ENCODE measurements at regions not wholly inside any gene's neighbourhood (a gene's known extent, or its start where the extent isn't known, plus 50 kb on each side); places are given as distances from the start of the nearest gene placed in this dataset.

GRCh38 chr5:173741087-173741486, 124.6 kb upstream of the BOD1 start:
- Histone ChIP-seq H3K27ac (no peak overlapping the region), H3K27me3 (no peaks in the 10 kb centered on the region), H3K9me3 (no peaks in the 10 kb centered on the region), H3K4me3 (no peak overlapping the region), H3K4me1 (peaks cover 0 to 15% of the 10 kb centered on the region in 2 donors), H3K36me3 (no peaks in the 10 kb centered on the region)
- ATAC-seq (no peak), DNase-seq (no peak)
- no peak for TF ChIP-seq CTCF (IDR thresholded peaks at IDR 0.05)
- intact Hi-C loops (cut with DNase I) = no loop called here

- no peak overlapping the region for H3K4me3 ChIP-seq
- intact Hi-C loops (cut with DNase I) = no loop called here
- peaks cover 0 to 15% of the 10 kb centered on the region in 2 donors for H3K4me1 ChIP-seq
- H3K27ac ChIP-seq = no peak overlapping the region
- no peak for TF ChIP-seq CTCF (IDR thresholded peaks at IDR 0.05)
- DNase-seq (no peak), ATAC-seq (peak; percentile 30)
- no peaks in the 10 kb centered on the region for H3K36me3 ChIP-seq
- no peaks in the 10 kb centered on the region for H3K9me3 ChIP-seq
- H3K27me3 ChIP-seq = no peaks in the 10 kb centered on the region
These were observed 125.4 kb upstream of the BOD1 start for GRCh38 chr5:173741729-173742431.

- Histone ChIP-seq H3K36me3 (no peaks in the 10 kb centered on the region), H3K27me3 (no peaks in the 10 kb centered on the region), H3K4me3 (no peak overlapping the region), H3K4me1 (peaks cover 0 to 15% of the 10 kb centered on the region in 2 donors), H3K27ac (no peak overlapping the region), H3K9me3 (no peaks in the 10 kb centered on the region)
- no peak for TF ChIP-seq CTCF (IDR thresholded peaks at IDR 0.05)
- intact Hi-C loops (cut with DNase I) = no loop called here
- ATAC-seq (no peak), DNase-seq (no peak)
These were observed 126.0 kb upstream of the BOD1 start for GRCh38 chr5:173742432-173742816.

DNA sequence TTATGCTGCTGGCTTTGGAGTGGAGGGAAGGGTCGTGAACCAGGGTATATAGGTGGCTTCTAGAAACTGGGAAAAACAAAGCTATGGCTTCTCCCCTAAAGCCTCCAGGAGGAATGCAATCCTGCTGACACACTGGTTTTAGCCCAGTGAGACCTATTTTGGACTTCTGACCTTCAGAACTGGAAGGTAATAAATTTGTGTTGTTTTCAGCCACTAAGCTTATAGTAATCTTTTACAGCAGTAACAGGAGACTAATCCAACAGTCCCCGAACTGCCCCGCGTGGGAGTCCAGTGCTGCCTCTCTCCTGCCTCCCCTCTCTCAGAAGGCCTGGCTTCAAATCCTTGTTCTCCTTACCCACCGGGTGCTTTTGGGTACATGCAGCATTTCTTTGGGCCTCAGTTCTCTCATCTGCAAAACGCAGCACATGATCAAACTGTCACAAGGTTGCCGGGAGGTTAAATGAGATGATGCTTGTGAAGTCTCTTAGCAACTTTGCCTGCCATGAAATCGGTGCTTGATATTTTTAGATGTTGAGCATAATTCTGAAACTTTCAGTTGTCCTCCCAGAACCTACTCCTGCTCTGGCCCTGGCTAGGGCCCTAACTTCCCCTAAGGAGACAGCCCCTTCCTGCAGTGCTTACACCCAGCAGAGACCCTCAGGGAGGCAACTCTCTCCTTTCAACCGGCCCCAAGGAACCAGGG, 127.3 kb upstream of the BOD1 start:
- H3K4me1 ChIP-seq = peaks cover 0 to 15% of the 10 kb centered on the region in 2 donors
- DNase-seq (no peak), ATAC-seq (no peak)
- no peaks in the 10 kb centered on the region for H3K27me3 ChIP-seq
- intact Hi-C loops (cut with DNase I) = no loop called here
- no peak for TF ChIP-seq CTCF (IDR thresholded peaks at IDR 0.05)
- H3K27ac ChIP-seq = no peak overlapping the region
- H3K9me3 ChIP-seq = no peaks in the 10 kb centered on the region
- no peaks in the 10 kb centered on the region for H3K36me3 ChIP-seq
- H3K4me3 ChIP-seq = no peak overlapping the region

DNA sequence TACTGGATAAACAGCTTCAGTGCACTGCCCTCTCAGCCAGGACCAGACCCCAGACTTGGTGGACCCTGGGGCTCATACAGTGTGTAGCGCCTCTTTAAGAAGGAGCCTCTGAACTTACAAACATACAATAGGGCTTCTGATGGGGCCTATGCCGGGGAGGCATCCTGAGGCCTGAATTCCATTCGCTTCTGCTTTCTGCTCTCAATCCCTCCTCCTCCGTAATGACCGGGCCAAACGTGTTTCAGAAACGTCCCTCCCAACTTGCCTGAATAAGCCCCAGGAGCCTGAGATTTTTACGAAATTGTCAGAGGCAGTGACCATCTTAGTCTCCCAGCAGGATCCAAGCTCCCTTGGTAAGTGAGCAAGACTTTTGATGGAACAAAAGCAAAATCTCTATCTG, 128.1 kb upstream of the BOD1 start:
- intact Hi-C loops (cut with DNase I) = no loop called here
- peaks cover 0 to 15% of the 10 kb centered on the region in 2 donors for H3K4me1 ChIP-seq
- no peak for TF ChIP-seq CTCF (IDR thresholded peaks at IDR 0.05)
- H3K4me3 ChIP-seq = no peak overlapping the region
- DNase-seq (no peak), ATAC-seq (no peak)
- no peaks in the 10 kb centered on the region for H3K9me3 ChIP-seq
- no peaks in the 10 kb centered on the region for H3K36me3 ChIP-seq
- H3K27ac ChIP-seq = no peak overlapping the region
- H3K27me3 ChIP-seq = no peaks in the 10 kb centered on the region

Measured in left lung (tissue), 4 donors.